Nephron progenitor cell (in vitro differentiated cells): ENCODE measurements at regions not wholly inside any gene's neighbourhood (a gene's known extent, or its start where the extent isn't known, plus 50 kb on each side); places are given as distances from the start of the nearest gene placed in this dataset.

Experiments used
- DNase-seq: peaks from one replicate; pipeline ENCODE4 v3.0.0; 2021
- H3K27ac Mint-ChIP-seq: 2 replicates; pipeline ENCODE4 v1.8.0; 2021; ENCODE audit warnings: mild to moderate bottlenecking, moderate library complexity, mixed read lengths
- H3K27me3 Mint-ChIP-seq: 2 replicates; pipeline ENCODE4 v1.8.0; 2021; ENCODE audit warnings: mild to moderate bottlenecking, low read depth, mixed read lengths; ENCODE audit not compliant: poor library complexity
- H3K36me3 Mint-ChIP-seq: 2 replicates; pipeline ENCODE4 v1.8.0; 2021; ENCODE audit warnings: low read depth, mixed read lengths
- H3K4me1 Mint-ChIP-seq: 2 replicates; pipeline ENCODE4 v1.8.0; 2021; ENCODE audit warnings: mixed read lengths
- H3K4me3 Mint-ChIP-seq: 2 replicates; pipeline ENCODE4 v1.8.0; 2021; ENCODE audit warnings: mild to moderate bottlenecking, moderate library complexity, mixed read lengths
- H3K9me3 Mint-ChIP-seq: 2 replicates; pipeline ENCODE4 v1.8.0; 2021; ENCODE audit warnings: mild to moderate bottlenecking, moderate library complexity, mixed read lengths
- CTCF ChIP-seq: fragments of 200-600 bp; sonication (generic); IDR thresholded peaks from 2 replicates; pipeline ENCODE4 v1.5.0; 2021; ENCODE audit warnings: antibody characterized with exemption

DNA sequence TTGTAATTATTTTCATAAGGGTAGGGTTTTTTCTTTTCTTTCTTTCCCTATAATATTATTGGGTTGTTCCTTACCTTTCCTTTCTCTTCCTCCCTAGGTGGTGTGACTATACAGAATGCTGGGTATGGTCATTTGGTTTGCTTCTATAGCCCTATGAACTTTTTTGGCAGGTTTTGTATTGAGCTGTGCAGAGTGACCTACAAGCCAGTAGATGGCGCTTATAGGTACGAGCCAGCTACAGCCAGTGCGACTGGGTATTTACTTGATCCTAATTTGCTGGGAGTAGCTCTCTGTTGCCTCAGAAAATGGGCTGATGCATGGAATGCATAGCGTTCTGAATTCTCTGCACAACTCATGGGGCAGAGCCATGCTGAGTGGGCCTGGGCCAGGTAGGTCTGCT is 423.3 kb downstream of the MAGEE1 start:
- Mint-ChIP-seq H3K4me1 (no peaks in the 10 kb centered on the region), H3K36me3 (no peaks in the 10 kb centered on the region), H3K27me3 (no peaks in the 10 kb centered on the region), H3K4me3 (no peak overlapping the region), H3K9me3 (peaks cover 68% of the 10 kb centered on the region), H3K27ac (no peak overlapping the region)
- no peak for DNase-seq
- no peak for TF ChIP-seq CTCF

DNA sequence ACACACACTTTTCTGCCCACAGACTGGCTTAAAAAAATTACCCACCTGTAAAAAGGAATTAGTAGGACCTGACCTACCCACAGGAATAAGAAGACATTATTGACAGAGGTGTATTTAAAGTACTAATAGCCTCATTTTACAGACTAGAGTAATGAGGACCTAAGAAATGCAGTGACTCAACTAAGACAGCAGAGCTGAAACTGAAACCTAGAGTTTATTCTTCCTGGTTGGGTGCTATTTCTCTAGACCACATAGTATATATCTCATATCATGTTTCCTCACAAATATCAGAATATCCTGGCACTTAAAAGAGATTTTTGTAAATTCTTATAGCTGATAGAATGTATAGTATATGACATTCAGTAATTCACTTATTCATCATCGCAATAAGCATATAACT is 435.0 kb downstream of the MAGEE1 start:
- peaks cover 38% of the 10 kb centered on the region for H3K9me3 Mint-ChIP-seq
- H3K4me3 Mint-ChIP-seq: no peak overlapping the region
- H3K36me3 Mint-ChIP-seq: no peaks in the 10 kb centered on the region
- H3K4me1 Mint-ChIP-seq: no peaks in the 10 kb centered on the region
- no peak for TF ChIP-seq CTCF
- no peaks in the 10 kb centered on the region for H3K27me3 Mint-ChIP-seq
- H3K27ac Mint-ChIP-seq: no peak overlapping the region
- DNase-seq: no peak

DNA sequence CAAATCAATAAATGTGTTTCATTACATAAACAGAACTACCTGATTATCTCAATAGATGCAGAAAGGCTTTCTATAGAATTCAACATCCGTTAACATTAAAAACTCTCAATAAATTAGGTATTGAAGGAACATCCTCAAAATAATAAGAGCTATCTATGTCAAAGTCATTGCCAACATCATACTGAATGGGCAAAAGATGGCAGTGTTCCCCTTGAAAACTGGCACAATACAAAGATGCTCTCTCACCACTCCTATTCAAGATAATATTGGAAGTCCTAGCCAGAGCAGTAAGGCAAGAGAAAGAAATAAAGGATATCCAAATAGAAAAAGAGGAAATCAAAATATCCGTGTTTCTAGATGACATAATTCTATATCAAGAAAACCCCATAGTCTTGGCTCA is 466.4 kb downstream of the MAGEE1 start:
- Mint-ChIP-seq H3K4me3 (no peak overlapping the region), H3K27ac (no peak overlapping the region), H3K4me1 (no peaks in the 10 kb centered on the region), H3K9me3 (peaks cover 97% of the 10 kb centered on the region), H3K27me3 (peaks cover 3% of the 10 kb centered on the region), H3K36me3 (no peaks in the 10 kb centered on the region)
- no peak for TF ChIP-seq CTCF
- DNase-seq: no peak

DNA sequence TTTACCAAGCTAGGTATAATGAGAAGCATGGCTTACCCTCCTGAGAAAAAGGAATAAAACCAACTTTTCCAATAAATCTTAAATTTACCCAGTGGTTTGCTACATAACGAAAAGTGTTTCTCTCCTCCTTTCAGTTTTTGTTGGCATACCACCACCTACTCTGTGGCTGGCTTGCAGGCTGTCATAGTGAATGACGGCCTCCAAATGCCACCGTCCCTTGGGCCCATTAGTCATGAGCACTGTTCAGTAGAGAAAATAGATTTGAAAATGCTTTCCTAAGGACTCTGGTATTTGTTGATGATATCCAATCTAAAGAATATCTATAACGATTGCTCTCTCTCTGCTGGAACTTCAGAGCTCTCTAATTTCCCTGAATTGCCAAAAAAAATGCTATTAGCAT is 488.3 kb downstream of the MAGEE1 start:
- no peak for DNase-seq
- Mint-ChIP-seq H3K9me3 (peaks cover 78% of the 10 kb centered on the region), H3K4me3 (no peak overlapping the region)

DNA sequence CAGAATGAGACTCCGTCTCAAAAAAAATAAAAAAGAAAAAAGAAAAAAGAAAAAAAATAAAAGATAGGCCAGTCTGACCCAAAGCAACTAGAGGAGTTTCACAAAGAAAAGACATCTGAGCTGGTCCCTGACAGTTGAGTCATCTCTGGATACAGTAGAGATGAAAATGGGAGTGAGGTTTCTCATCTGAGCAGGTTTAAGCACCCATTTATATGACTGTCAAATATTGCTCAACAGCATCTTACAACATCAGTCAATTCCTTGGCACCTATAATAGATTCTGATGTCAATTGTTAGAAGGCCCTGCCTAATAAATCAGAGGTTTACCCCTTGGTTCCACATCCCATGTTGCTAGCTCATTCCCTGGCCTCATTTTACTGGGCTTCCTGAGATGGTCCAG is 490.5 kb downstream of the MAGEE1 start:
- Mint-ChIP-seq H3K9me3 (peaks cover 75% of the 10 kb centered on the region), H3K4me3 (no peak overlapping the region), H3K36me3 (no peaks in the 10 kb centered on the region), H3K4me1 (no peaks in the 10 kb centered on the region), H3K27me3 (no peaks in the 10 kb centered on the region), H3K27ac (no peak overlapping the region)
- TF ChIP-seq CTCF: no peak
- no peak for DNase-seq

More for the DNA sequence above, 488.3 kb downstream of the MAGEE1 start:
- H3K4me1 Mint-ChIP-seq: no peaks in the 10 kb centered on the region
- no peaks in the 10 kb centered on the region for H3K36me3 Mint-ChIP-seq
- H3K27me3 Mint-ChIP-seq: no peaks in the 10 kb centered on the region
- no peak for TF ChIP-seq CTCF
- H3K27ac Mint-ChIP-seq: no peak overlapping the region

GRCh38 chrX:76919761-76920160 is 492.3 kb downstream of the MAGEE1 start:
- H3K4me3 Mint-ChIP-seq: no peak overlapping the region
- H3K36me3 Mint-ChIP-seq: no peaks in the 10 kb centered on the region
- no peak for DNase-seq

More at GRCh38 chrX:76919761-76920160, 492.3 kb downstream of the MAGEE1 start:
- no peak for TF ChIP-seq CTCF
- no peak overlapping the region for H3K27ac Mint-ChIP-seq
- no peaks in the 10 kb centered on the region for H3K4me1 Mint-ChIP-seq
- no peaks in the 10 kb centered on the region for H3K27me3 Mint-ChIP-seq
- H3K9me3 Mint-ChIP-seq: peaks cover 75% of the 10 kb centered on the region
